ENCODE measurements at regions not wholly inside any gene's neighbourhood (a gene's known extent, or its start where the extent isn't known, plus 50 kb on each side); places are given as distances from the start of the nearest gene placed in this dataset.

DNA sequence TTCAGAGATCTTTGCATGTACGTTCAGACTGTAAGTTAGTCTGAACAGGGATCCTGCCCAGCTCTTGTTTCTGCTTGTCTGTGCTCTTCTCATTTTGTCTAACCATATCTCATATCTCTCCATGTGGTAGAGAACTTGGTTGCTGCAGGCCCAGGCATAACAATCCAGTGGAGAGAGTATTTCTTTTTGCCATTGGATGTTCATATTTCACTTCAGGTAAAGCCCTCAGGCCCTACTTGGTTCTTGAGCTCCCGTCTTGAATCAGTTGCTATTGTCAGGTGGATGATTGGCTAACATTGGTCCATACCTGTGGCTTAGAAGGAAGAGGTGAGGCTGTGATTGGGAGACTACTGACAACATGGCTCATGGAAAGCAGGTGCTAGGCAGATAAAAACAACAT lies 357.7 kb upstream of the FLRT2 start:
- Histone ChIP-seq H3K27me3 (no peaks in the 10 kb centered on the region), H3K4me3 (no peak overlapping the region), H3K36me3 (no peaks in the 10 kb centered on the region), H3K4me1 (peaks cover 3% of the 10 kb centered on the region), H3K9me3 (no peaks in the 10 kb centered on the region), H3K27ac (no peak overlapping the region)
- no peak for DNase-seq (ENCODE audit: low spot score in 2 of 2)
- TF ChIP-seq EP300 (IDR thresholded peaks at IDR 0.05) (no peak), POLR2A (IDR thresholded peaks at IDR 0.05) (no peak), POLR2AphosphoS5 (IDR thresholded peaks at IDR 0.05) (no peak)
- TF ChIP-seq, protein P1, sequence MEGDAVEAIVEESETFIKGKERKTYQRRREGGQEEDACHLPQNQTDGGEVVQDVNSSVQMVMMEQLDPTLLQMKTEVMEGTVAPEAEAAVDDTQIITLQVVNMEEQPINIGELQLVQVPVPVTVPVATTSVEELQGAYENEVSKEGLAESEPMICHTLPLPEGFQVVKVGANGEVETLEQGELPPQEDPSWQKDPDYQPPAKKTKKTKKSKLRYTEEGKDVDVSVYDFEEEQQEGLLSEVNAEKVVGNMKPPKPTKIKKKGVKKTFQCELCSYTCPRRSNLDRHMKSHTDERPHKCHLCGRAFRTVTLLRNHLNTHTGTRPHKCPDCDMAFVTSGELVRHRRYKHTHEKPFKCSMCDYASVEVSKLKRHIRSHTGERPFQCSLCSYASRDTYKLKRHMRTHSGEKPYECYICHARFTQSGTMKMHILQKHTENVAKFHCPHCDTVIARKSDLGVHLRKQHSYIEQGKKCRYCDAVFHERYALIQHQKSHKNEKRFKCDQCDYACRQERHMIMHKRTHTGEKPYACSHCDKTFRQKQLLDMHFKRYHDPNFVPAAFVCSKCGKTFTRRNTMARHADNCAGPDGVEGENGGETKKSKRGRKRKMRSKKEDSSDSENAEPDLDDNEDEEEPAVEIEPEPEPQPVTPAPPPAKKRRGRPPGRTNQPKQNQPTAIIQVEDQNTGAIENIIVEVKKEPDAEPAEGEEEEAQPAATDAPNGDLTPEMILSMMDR (IDR thresholded peaks at IDR 0.05) = no peak
- 44% methylated on average over 2 of the region's 2 CpGs for WGBS

DNA sequence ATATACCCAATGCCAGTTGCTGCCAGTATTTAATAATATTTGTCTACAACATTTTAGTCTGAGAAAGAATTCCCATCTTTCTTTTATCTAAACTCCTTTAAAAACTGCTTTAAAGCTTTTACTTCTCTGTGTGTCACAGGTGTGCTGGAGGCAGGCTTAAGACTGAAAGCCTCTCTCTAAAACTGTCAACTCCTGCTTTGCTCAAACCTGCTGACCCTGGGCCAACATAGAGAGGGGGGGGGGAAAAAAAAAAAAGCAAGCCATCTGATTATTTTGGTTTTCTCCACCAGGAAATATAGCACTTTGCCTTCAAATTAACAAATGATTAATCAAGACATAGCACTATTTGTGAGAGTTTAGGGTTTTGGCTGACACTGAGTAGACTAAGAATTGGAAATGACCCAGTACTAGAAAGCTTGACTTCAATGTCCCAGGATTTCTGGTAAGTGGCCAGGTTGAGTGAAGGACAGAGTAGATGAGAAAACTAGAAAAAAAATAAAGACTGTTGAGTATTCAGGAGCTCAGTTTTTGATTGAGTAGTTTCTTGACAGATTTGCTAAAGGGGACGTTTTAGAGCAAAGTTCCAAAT lies 357.0 kb upstream of the FLRT2 start:
- Histone ChIP-seq H3K4me1 (peaks cover 3% of the 10 kb centered on the region), H3K9me3 (no peaks in the 10 kb centered on the region), H3K4me3 (no peak overlapping the region), H3K27ac (no peak overlapping the region), H3K36me3 (no peaks in the 10 kb centered on the region), H3K27me3 (no peaks in the 10 kb centered on the region)
- 28% methylated on average over 1 of the region's 1 CpG for WGBS
- no peak for DNase-seq (ENCODE audit: low spot score in 2 of 2)
- TF ChIP-seq, protein P1 (IDR thresholded peaks at IDR 0.05) = no peak
- no peak for TF ChIP-seq POLR2AphosphoS5 (IDR thresholded peaks at IDR 0.05)
- TF ChIP-seq POLR2A (IDR thresholded peaks at IDR 0.05) = no peak
- no peak for TF ChIP-seq EP300 (IDR thresholded peaks at IDR 0.05)

DNA sequence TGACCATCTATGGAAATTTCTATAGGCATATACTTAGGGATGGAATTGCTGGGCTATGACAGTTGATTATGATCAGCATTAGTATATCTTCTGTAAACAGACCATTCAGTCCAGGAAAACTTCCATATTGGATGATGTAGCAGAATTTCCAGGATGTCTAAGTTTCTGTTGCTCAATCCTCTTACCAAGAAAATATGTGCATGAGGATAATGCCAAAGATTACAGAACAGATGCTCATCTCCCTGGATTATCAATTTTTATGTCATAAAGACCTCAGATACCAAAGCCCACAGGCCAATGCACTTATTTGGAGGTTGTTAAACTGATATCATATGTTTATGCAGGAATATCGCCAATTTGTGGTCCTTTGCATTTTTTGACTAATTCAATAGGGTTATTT lies 354.4 kb upstream of the FLRT2 start:
- WGBS = 94% methylated on average over 1 of the region's 1 CpG
- H3K27ac ChIP-seq = no peak overlapping the region
- H3K4me1 ChIP-seq = peaks cover 3% of the 10 kb centered on the region
- no peak for TF ChIP-seq POLR2A (IDR thresholded peaks at IDR 0.05)
- TF ChIP-seq, protein P1 (IDR thresholded peaks at IDR 0.05) = no peak
- no peak for TF ChIP-seq EP300 (IDR thresholded peaks at IDR 0.05)
- TF ChIP-seq POLR2AphosphoS5 (IDR thresholded peaks at IDR 0.05) = no peak
- H3K27me3 ChIP-seq = no peaks in the 10 kb centered on the region
- H3K36me3 ChIP-seq = no peaks in the 10 kb centered on the region
- H3K4me3 ChIP-seq = no peak overlapping the region
- DNase-seq (ENCODE audit: low spot score in 2 of 2) = no peak
- no peaks in the 10 kb centered on the region for H3K9me3 ChIP-seq

DNA sequence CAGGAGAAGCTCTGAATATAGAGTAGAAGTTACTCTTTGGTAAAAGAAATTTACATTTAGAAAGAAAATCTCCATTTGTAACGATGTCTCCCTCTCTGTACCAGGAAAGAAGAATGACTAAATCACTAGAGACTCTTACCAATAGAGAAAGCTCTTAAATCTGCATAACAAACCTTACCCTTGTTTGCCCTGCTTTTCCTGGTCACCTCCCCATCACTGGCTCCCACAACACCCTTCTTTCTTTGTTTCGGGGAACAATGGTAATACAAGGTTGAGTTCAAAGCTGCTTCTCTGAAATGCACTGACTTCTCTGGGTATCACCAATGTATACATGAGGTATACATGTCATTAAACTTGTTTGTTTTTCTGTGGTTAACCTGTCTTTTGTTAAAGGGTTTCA lies 351.1 kb upstream of the FLRT2 start:
- Histone ChIP-seq H3K4me3 (no peak overlapping the region), H3K9me3 (no peaks in the 10 kb centered on the region), H3K4me1 (no peaks in the 10 kb centered on the region), H3K36me3 (no peaks in the 10 kb centered on the region), H3K27ac (no peak overlapping the region), H3K27me3 (no peaks in the 10 kb centered on the region)
- DNase-seq (ENCODE audit: low spot score in 2 of 2) = no peak
- WGBS = 87% methylated on average over 2 of the region's 2 CpGs
- TF ChIP-seq POLR2AphosphoS5 (IDR thresholded peaks at IDR 0.05) (no peak), POLR2A (IDR thresholded peaks at IDR 0.05) (no peak), EP300 (IDR thresholded peaks at IDR 0.05) (no peak)
- TF ChIP-seq, protein P1 (IDR thresholded peaks at IDR 0.05) = no peak

DNA sequence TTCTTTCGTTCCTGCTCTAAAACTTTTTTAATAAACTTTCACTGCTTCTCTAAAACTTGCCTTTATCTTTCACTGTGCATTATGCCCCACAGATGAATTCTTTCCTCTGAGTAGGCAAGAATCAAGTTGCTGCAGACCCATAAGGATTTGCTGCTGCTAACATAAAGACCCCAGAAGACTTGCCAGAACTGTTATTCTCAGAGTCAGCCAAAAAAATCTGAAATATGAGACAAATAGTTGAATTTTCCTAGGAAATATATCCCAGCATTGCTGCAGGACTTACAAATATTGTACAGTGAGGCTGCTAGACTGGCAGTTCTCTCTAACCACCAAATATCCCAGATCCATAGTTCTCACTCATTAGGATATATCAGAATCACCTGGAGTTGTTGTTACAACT lies 349.1 kb upstream of the FLRT2 start:
- Histone ChIP-seq H3K4me3 (no peak overlapping the region), H3K27ac (no peak overlapping the region), H3K4me1 (no peaks in the 10 kb centered on the region), H3K27me3 (no peaks in the 10 kb centered on the region), H3K36me3 (no peaks in the 10 kb centered on the region), H3K9me3 (no peaks in the 10 kb centered on the region)
- 86% methylated on average over 1 of the region's 1 CpG for WGBS
- TF ChIP-seq, protein P1 (IDR thresholded peaks at IDR 0.05) = no peak
- TF ChIP-seq POLR2AphosphoS5 (IDR thresholded peaks at IDR 0.05) (no peak), POLR2A (IDR thresholded peaks at IDR 0.05) (no peak), EP300 (IDR thresholded peaks at IDR 0.05) (no peak)
- no peak for DNase-seq (ENCODE audit: low spot score in 2 of 2)
